CD4-positive, alpha-beta T cell treated with Interleukin-21 for 1 hour (primary cell): ENCODE measurements at regions not wholly inside any gene's neighbourhood (a gene's known extent, or its start where the extent isn't known, plus 50 kb on each side); places are given as distances from the start of the nearest gene placed in this dataset.
"Not testable (repeated sequence)": the region's sequence is repeated elsewhere in the genome, so short reads cannot be mapped to it uniquely, and the experiment has no call there.

Experiments used
- DNase-seq: peaks from one replicate; pipeline ENCODE4 v3.0.0-alpha.2; 2020

DNA sequence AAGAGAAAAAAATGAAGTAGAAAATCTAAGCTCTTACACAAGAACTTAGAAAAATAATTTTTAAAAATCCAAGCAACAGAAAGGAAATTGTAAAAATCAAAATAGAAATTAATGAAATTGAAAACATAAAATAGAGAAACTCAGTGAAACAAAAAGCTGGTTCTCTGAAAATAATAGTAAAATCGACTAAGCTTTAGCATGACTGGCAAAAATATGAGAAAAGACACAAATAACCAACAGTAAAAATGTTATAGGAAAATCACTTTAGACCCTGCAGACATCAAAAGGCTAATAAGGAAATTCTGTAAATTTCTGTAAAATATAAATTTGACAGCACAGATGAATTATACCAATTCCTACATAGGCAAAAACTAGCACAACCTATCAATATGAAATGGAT lies 768.9 kb upstream of the LRRTM1 start:
- DNase-seq, result no peak

DNA sequence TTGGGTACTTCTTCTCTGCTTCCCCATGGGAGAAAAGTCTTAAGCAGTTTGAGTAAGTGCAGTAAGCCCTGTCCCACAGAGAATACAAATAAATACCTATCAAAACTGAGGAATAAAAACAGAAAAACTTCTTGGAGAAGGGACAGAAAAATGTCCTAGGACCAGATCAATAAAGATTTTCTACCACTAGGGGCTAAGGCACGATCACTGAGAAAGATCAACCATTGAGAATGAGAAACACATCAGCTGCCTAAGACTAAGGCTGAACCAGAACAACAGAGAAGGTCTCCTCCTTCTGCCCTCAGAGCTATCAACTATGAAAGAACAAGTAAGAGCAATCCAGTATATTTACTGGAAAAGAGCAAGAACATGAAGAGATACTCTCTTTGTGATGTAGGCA lies 763.6 kb upstream of the LRRTM1 start:
- DNase-seq, result no peak

DNA sequence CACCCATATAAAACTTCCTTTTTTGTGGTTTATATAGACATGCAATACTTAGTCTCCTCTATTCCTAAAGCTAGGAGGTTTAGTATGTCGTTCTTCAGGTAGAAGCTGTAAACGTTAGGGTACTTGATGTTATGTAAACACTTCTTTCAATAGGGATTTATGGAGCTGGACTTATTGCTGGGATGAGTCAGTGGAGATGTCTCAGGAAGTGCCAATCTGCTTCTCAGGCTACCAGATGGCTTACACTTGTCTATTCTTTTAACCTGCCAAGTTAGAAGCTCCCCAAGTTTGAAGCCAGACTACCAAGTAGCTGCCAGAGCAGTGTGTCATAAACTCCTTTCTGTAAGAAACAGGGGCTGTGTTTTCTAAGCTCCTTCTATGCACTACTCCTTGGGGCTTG lies 756.5 kb upstream of the LRRTM1 start:
- no peak for DNase-seq

DNA sequence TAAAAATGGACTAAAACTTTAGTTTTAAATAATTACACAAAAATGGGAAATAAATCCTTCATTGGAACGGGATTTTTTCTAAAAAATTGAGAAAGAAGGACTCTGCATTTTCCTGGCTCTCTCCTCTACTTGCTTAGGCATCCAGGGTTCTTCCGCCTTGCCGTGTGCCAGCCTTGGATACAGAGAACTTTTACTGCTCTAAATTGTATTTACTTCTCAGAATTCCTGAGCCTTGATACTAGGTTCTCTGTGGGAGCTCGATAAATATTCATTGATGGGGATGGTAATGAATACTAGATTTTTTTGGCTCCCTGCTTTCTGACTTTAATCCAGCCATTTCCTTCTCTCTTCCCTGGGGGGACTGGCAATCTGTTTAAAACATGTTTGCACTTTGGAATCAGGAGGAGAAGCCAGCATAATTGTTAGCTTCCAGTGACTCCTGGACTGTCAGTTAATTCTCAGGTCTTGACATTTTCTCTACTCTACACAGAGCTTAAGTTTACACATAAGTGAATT lies 746.1 kb upstream of the LRRTM1 start:
- DNase-seq, result no peak

DNA sequence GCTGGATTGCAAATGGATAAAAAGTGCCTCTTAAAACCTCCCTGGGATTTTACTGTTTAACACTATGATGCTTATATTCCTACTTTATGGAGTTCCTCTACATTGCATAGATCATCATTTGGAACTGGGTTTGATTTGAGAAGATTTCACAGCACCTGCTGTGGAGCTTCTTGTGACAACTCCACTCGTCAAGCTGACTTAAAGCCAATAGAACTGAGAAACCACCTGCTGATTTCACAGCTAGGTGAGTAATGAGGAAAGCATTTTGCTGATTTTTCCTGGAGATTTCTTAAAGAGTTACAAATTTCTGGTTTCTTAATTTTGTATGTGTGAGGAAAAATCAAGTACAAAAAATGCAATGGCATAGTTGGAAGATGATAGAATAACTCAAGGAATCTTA lies 739.1 kb upstream of the LRRTM1 start:
- DNase-seq, result no peak

DNA sequence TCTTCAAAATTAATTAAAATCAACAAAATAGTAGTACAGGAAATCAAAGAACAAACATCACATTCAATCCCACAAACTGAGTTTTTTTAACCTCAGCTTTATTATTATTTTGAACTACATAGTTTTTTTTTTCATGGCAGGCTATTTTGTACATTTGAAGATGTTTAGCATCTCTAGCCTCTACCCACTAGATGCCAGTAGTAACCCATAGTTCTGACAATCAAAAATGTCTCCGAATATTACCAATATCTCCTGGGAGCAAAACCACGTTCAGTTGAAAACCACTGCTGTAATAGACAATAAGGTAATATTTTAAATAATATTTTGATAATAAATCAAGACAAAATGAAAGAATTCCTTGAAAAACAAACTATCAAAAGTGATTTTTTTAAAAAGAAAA lies 702.6 kb upstream of the LRRTM1 start:
- no peak for DNase-seq

DNA sequence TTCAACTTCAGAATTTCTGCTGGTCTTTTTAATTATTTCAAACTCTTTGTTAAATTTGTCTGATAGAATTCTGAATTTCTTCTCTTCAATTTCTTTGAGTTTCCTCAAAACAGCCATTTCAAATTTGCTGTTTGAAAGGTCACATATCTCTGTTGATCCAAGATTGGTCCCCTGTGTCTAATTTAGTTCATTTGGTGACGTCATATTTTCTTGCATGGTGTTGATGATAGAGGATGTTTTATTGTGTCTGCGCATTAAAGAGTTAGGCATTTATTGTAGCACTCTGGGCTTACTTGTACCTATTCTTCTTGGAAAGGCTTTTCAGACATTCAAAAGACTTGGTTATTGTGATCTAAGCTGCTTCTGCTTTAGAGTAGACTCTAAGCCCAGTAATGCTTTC lies 698.4 kb upstream of the LRRTM1 start:
- DNase-seq, result no peak

DNA sequence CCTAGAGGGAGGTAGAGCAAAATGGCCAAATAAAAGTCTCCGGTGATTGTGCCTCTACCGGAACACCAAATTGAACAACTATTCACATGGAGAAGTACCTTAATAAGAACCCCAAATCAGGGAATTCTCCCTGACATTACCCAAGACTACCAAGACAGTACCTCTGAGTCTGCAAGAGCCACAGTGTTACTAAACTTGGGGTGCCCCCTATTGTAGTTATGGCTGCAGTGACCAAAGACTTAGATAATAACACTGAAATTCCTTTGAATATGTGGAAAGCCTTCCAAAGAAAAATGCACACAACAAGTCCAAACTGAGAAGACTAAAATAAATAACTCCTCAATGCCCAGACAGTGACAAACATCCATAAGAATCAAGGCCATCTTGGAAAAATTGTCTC lies 682.9 kb upstream of the LRRTM1 start:
- no peak for DNase-seq

DNA sequence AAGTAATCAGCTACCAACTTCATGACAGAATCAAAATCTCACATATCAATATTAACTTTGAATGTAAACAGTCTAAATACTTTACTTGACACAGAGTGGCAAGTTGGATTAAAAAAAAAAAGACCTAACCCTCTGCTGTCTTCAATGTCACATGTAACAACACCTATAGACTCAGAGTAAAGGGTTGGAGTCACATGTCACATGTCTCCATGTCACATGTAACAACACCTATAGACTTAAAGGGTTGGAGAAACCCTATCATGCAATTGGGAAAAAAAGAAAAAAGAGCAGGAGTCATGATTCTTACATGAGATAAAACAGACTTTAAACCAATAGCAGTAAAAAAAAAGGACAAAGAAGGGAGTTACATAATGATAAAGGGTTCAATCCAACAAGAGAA lies 665.3 kb upstream of the LRRTM1 start:
- DNase-seq, result no peak

DNA sequence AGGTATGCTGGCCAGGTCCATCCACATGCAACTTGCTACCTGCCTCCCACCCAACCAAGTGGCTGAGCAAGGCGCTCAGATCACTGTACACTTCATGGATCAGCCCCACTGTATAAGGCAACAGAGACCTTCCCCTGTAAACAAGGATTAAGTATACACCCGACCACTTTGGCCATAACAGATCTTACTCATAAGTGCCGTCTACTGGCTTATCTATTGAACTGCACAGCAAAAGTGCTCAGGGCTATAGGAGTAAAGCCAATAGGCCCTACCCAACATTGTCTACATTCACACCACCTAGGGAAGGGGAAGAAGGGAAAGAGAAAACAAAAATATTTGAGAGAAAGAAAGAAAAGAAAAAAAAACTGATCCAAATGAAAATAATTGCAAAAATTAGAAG lies 663.9 kb upstream of the LRRTM1 start:
- DNase-seq, result no peak

DNA sequence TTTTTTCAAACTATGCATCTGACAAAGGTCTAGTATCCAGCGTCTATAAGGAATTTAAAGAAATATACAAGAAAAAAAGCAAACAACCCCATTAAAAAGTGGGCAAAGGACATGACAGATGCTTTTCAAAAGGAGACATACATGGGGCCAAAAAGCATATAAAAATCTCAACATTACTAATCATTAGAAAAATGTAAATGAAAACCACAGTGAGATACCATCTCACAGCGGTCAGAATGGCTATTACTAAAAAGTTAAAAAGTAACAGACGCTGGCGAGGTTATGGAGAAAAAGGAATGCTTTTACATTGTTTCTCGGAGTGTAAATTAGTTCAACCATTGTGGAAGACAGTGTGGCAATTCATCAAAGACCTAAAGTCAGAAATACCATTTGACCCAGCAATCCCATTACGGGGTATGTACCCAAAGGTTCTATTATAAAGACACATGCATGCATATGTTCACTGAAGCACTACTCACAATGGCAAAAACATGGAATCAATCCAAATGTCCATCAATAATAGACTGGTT lies 643.1 kb upstream of the LRRTM1 start:
- no peak for DNase-seq

DNA sequence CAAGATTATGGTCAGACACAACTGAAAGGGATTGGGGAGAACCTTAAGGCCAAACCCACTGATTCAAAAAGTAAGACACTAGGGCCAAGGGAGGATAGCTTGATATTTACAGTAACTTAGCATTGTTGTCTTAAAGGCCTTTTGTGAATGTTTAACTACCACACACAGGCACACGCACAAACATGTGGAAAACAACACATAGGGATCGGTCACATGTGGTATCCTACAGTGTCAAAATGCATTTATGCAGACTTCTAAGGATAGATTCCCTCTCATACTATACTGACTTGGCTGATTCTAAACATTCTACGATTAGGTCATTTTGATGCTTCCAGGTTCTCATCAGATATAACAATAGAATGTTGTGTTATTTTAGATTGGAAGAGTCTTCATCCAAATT lies 638.9 kb upstream of the LRRTM1 start:
- no peak for DNase-seq

DNA sequence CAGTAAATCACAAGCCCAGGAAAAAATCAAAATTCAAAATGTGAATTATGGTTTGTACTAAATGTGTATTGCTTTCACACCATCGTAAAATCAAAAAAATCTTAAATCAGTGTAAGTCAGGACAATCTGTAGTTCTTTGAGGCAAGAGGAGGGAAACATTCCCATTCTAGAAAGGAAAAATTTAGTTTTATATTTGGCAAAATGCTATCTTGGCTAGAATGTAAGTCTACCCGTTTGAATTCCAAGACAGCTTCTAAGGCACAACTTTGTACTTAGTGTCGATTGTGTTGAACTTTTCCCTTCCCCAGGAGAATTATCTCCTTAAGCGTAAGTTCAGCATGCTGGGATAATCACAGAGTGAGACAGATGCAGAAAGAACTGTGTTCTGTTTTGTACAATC lies 638.2 kb upstream of the LRRTM1 start:
- no peak for DNase-seq

DNA sequence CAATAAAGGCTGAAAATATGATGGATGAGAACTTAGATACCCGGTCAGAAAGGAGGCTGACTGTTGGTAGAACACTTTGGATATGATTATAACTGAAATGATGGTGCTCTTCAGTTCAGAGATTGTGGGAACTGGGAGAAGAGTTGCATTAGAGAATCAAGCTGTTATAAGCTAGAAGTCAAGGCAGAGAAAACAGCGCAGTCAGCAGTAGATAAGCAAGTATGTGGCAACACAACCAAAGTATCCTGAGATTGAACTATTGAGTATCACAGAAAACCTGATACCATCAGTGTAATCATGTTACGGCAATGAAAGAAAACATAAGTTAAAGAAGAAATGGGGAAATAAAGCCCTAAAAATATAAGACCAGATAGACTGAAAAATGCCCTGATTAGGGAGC lies 633.9 kb upstream of the LRRTM1 start:
- DNase-seq, result no peak

DNA sequence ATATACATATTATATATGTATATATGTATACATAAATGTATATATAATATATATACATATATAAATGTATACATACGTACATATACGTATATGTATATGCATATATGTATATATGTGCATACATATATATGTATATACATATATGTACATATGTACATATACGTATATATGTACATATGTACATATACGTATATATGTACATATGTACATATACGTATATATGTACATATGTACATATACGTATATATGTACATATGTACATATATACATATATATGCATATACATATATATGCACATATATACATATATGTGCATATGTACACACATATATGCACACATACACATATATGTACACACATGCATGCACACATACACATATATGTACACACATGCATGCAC lies 627.3 kb upstream of the LRRTM1 start:
- not testable (repeated sequence) for DNase-seq

DNA sequence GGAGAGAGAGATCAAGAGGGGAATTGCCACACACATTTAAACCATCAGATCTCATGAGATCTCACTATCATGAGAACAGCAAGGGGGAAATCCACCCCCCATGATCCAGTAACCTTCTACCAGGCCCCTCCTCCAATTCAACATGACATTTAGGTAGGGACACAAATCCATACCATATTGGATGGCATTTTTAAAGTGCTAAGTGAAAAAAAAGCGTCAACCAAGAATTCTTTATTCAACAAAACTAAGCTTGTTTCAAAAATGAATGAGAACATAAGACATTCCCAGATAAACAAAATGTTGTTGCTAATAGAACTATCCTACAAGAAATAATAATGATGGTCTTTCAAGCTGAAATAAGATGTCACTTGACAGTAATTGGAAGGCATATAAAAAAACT lies 626.2 kb upstream of the LRRTM1 start:
- DNase-seq, result no peak

DNA sequence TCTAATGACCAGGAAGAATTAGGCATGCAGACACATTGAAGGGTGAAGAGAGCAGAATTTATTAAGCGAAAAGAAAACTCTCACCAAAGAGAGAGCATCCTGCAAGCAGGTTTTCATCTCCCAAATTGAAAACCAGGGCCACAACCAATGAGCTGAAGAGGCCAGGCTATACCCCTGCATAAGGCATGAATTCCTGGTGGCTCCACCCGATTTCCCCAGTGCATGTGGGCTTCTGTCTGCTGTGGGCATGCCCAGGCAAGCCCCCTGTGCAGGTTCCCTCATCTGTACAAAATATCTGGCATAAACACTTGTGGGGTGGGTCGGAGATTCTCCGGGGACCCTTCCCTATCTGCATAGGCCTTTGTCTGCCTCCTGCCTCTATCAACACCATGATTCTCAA lies 621.6 kb upstream of the LRRTM1 start:
- DNase-seq, result no peak

DNA sequence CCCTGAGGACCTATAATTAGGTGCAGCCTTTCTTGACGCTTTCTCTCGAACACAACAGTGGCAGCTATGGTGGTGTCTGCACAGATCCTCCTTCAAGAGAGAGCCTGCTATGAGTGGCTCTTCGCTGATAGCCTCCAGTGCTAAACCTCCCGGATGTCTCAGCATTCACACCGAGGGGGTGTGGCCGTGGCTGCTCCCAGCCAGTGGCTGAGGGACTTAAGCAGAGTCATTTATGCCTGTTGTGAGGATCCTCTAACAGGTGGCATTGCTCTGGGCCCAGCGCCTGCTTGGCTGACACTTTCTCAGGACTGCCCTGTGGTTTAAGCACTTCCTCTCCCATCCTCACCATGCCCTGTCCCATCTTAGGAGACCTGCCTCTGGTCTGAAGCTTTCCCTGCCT lies 592.0 kb upstream of the LRRTM1 start:
- no peak for DNase-seq

DNA sequence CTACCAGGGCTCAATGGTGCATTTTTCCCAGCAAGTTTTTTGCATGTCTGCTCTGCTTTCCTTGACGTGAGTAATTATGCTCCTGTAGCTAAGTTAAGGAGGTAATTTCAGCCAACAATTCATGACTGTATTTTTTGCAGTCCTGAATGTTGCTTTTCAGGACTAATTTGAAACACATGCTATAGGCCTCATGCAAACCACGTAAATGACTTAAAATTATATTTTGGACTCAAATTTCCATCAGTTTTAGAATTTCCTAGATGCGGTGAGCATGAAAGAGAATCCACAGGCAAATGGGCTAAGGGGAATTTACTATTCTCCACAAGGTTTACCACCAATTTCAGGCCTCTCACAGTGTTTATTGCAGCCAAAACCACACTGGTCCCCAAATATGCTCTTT lies 589.9 kb upstream of the LRRTM1 start:
- no peak for DNase-seq

DNA sequence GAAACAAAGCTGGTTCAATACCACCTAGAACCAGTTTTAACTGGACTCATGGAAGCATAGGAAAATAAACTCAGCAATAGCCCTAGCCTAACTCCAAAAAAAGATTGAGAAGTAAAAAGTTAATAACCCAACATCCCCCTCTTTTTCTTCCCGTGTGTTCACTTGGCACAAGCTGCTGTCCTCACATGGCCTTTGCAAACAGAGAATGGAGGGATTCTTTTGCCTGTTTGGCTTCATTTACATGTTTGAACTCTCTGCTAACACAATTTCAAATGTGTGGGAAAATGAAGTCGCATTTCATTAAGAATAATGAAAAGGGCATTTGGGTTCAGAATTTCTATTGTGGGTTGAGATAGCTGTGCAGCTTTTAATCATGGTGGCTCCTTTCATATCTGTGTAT lies 589.2 kb upstream of the LRRTM1 start:
- DNase-seq, result no peak

DNA sequence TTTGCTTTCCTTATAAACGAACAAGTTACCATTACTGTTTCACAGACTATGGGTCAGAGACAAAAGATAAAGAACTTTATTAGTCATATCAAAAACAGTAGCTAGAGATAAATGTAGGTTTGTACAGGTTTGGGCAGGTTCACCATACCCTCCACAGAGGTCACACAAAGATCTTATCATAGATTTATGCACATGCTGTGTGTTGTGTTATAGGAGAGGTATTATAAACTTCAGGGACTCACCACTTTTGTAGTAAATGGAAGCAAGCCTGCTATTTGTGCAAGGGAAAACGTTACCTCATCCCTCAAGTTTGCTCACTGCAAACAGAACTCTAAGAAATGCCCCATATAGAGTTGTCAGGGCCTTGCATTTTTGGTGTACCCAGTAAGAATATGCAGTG lies 584.5 kb upstream of the LRRTM1 start:
- DNase-seq, result no peak

DNA sequence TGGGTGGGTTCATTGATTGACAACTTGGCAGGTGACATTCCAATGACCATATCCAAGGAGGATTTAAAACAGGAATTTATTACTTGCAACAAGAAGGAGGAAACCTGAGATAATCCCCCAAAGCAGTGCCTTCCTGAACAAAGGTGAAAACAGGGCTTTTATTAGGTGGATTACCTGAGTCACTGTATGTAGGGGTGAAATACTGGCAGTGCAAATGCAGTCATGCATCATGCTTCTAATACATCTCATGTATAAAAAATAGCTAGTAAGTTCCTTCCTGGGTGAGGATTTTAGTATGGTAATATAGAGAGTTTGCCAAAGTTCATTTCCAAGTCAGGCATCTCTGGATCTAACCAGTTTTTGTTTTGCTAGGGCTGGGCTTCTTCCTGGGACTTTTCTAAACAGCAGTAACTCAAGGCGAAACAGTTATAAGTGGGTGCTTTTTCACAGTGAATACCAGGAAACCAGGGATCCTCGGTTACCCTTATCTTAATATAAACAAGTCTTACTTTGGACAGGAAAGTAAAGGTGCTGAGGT lies 583.4 kb upstream of the LRRTM1 start:
- no peak for DNase-seq

DNA sequence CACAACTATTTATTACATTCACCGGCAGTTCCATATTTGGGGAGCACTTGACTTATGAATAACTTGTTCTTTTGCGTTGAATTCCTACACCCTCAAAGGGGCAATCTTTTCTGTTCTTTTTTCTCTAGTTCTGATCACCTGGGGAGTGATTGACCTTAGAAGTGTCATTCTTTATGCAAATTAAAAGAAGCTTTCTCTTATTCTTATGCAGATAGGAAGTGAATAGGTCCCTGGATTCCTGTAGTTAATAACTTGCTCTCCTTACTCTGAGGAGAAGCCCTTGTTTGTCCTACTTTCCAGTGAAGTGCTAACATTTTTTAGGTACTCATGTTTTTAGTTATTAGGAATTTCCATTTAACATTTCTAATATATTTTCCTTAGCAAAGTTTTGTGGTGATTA lies 569.8 kb upstream of the LRRTM1 start:
- no peak for DNase-seq

DNA sequence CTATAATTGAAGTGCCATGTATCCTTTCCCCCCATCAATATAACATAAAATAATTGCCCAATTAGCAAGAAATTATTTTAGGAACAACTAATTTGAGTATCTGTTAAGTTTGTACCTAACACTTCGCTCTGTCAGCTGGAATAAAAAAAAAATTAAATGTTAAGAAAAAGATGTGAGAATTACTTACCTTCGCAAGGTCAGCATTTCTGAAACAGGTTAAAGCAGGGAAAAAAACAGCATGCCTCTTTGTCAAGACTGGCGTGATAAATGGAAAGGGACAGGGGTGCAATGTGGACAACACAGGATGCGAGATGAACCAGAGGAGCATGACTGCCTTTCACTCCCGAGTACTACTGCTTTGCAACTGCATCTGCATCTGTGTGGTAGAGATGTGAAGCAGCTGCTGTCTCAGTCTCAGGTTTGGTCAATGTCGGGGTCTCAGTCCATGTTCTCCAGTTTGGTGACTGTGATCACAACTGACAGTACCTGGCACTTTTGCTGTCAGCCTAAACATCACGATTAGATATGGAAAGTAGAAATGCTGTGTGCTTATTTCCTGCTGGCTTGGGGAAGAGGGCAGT lies 565.4 kb upstream of the LRRTM1 start:
- no peak for DNase-seq

DNA sequence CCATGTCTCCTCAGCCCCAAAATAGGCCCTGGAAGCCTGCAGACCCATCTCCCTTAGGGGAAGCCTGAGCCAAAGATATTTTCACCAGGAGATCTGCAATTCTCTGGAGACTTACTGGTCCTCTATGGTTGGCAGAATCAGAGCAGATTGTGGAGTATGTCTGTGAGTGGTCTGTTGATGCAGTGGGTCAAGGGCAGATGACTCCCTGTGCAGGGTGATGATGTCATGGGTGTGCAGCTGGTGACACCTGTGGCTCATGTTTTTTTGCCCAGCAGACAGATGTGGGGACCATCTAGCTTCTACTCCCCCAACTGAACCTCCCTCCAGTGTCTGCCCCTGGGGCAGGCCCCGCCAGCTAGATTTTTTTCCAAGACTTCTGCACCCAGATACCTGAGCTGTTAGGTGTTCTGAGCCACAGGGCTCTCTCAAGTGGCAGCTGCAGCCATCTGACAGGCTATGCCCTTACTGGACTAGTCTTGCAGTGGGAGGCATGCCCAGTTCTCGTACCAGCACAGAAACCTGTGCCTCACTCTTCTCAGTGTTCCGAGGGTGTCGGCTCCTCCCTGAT lies 558.7 kb upstream of the LRRTM1 start:
- no peak for DNase-seq
